Ramos (cell line): ENCODE measurements at regions not wholly inside any gene's neighbourhood (a gene's known extent, or its start where the extent isn't known, plus 50 kb on each side); places are given as distances from the start of the nearest gene placed in this dataset.

Experiments used
- in situ Hi-C: fragments of 300-500 bp; cut with MboI; formaldehyde crosslinking; loops from one replicate; pipeline ENCODE4 v1.14.3; 2022; ENCODE audit warnings: low sequenced_read_pairs; ENCODE audit not compliant: unreplicated experiment

DNA sequence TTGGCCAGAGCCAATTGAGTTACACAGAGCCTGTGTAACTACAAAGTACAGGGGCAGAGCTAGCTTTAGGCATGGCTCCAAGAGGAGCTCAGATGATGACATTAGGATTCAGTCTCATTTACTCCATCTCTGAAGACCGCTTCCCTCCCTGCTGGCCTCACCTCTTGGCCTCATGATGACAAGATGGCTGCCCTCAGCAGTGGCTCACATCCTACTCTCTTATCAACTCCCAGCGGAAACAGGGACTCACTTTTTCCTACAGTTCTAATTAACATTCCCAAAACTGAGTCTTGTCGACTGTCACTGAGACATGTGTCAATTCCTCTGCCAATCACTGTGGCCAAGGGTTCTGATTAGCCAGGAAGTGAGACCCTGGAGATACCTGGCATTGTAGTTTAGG, 59.4 kb upstream of the ECE1 start:
- in situ Hi-C loops: no loop called here

DNA sequence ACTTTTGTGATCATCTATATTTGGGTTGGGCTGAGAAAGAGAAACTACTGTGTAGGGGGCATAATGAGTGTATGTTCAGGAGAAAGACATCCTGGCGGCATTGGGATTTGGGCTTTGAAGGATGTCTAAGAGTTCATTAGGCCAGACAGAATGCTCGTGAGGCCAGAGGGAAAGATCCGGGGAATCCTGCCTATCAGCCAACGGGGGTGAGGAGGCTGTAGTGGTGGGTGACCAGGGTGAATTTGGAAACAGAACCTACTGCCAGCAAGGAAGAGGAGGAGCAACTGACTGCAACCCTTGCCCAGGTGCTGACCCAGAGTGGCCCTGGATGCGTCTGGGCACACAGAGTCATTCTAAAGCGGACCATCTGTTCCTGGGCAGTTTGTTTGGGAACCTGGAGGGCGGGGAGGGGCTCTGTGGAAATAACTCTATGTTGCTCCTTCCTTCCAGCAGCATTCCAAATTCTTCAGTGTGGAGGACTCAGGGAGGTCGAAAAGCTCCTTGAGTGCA, 56.9 kb upstream of the ECE1 start:
- in situ Hi-C loops: no loop called here

DNA sequence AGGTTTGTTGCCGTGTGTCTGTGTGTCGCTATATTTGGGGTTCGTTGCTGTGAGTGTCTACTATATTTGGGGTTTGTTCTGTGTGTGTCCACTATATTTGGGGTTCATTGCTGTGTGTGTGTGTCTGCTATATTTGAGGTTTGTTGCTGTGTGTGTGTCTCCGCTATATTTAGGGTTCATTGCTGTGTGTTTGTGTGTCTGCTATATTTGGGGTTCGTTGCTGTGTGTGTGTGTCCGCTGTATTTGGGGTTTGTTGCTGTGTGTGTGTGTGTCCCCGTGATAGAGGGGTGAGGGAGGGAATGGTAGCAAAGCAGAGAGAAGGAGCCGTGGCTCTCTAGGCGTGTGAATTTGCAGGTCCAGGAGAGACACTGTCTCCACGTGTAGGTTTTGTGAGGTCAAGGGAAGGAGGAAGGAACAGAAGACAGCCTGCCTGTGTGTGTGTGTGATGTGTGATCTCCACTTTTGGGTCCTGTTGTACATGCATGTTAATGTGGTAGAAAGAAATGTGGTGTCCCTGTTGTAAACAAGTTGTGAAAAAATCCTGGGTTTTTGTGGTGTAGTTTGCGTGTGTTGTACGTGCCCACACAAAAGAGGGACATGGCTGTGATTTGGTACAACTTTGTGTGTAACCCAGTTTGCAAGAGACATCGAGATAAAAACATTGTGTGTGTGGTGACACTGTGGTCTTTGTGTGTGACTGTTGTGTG, 56.3 kb upstream of the ECE1 start:
- in situ Hi-C loops: no loop called here

DNA sequence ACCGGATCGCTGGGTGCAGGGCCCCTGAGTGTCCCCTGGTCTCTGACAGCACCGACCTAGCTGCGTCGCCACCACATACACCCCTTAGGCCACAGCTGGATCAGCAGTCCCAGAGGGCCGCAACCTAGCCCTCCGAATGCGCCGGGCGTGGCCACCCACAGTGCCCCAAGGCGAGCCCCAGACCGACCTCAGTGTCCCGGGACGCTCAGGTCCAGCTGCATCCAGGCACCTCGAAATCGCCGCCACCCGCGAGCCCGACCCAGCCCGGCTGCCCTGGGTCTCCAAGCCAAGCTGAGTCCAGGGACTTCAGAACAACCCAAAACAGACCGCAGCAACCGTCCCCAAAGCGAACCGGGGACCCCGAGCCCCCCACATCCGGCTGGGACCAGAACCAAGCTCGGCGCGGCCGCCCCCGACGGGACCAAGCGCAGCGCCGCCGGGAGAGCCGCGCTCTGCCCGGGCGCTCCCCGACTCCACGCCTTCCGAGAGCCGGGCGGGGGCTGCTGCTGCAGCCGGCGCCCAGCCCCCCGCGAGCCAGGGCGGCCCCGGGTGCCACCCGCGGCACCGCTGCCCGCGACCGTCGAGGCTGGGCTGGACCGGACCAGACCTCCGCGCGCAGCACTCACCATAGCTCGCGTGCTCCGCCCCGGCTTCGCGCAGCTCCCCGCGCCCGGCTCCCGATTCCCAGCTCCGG, 54.6 kb upstream of the ECE1 start:
- in situ Hi-C loops: no loop called here

DNA sequence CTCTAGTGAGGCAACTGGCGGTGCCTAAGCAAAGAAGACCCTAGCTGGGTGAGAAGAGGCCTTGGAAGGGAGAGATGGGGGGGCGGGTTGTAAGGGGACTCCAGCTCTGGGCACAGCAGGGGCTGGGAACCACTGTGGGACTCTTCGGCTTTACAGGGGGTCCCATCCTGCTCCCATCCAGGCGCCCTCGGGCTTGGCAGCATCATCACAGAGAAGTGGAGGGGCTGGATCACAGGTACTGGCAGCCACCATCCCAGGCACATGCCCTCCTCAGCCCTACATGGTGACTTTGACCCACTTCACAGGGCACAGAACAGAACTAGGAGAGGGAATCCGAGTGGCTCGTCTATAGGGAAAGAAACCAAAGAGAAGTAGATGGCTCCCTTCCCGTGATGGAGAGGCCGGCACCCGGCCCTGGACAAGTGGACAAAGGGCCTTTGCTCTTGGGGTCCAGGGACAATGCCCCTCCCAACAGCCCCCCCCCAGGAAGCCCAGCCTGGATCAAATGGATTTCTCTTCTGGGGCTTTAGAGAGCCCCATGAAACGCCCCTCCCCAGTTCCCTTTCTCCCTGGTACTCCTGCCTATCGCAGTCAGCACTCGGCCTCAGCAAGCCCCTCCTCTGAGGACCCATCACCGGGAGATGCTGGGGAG, 54.0 kb upstream of the ECE1 start:
- in situ Hi-C loops: no loop called here

DNA sequence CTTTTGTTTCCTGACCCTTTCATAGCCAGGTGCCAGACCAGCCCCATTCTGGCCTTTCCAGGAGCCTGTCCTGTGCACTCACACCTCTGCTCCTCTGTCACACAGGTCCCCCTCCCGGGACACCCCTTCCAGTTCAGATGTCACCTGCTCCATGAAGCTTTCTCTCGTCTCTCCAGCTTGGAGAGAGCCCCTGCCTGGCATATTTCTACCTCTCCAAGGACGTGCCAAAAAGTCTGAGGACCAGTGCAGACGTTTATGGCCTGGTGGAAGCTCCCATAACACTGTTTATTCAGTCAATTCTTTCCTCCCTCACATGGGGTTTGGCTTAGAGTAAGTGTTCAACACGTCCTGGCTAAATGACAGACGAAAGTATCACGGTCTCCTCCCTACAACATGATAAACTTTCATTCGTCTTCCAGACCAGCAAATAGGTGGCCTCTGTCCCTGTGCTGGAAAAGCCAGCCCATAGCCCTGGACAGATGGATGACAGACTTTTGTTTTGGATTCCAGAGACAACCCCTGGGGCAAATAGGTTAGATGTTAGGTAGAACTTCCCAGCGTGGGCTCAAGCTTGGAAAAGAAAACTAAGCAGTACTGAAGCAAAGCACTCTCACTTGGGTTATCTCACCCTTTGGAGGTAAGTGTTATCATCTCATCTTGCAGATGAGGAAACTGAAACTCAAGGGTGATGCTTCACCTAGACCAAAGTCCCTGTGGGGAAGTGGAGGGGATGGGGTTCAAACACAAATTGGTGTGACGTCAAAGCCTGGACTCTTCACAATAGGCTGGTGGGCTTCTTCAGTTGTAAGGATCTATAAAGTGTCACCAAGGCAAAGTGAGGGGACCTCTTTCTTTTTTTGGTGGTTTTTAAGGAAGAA, 52.9 kb upstream of the ECE1 start:
- in situ Hi-C loops: no loop called here

DNA sequence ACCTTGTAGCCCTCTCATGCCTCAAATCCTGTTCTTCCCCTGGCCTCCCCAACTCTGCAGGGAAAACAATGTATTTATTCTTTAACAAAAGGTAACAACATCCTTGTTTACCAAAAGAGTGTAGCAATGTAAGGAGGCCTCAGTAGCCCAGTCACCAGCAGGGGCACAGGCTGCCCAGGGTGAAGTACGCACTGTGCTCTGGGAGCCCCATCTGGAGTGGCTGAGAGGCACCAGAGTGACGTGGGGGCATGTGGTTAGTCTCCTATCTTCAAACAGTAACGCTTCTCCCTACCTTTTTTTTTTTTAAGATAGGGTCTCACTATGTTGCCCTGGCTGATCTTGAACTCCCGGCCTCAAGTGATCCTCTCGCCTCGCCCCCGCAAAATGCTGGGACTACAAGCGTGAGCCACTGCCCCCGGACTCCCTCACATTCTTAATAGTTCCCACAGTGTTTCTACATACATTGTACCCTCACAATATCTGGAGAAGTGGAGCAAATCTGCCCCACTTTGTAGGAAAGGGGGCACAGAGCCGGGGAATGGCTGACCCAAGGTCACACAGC, 51.3 kb upstream of the ECE1 start:
- in situ Hi-C loops: no loop called here

DNA sequence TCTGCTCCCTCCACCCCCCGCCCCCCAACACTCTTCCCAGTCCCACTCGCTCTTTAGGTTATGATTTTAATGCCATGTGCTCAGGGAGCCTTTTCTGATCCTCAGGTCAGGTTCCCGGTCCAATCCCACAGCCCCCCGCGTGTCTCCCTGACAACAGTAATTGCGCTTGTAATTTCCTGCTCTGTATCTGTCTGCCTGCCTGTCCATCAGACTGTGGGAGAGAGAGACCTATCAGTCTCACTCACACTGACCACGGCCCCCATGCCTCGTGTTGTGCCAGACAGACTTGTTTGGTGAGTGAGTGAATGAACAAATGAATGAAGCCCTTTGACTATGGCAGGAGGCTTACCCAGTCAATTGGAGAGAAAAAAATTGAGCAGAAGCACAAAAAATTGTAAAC, 50.8 kb upstream of the ECE1 start:
- in situ Hi-C loops: no loop called here

DNA sequence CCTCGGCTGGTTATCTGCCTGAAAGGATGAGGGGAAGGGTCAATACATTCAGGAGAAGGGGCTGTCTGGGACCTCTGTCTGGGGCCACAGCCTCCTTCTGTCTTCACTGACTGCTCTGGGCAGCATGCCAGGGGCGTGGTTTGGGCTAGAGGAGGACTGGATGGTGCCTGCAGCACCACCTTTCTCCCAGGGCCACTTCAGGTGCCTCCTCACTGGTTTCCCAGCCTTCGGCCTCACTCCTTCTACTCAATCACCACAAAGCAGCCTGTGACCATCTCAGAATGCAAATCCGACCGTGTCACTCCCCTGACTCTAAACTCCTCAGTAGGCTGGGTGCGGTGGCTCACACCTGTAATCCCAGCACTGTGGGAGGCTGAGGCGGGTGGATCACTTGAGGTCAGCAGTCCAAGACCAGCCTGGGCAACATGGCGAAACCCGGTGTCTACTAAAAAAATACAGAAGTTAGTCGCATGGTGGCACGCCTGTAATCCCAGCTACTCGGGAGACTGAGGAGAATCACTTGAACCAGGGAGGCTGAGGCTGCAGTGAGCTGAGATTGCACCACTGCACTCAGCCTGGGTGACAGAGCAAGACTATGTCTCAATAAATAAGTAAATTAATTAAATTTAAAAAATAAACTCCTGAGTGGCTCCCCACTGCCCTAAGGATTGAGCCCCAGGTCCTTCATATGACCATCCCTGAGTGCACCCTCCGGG, 50.1 kb upstream of the ECE1 start:
- in situ Hi-C loops: no loop called here
